RWPE2 (cell line): ENCODE measurements at regions not wholly inside any gene's neighbourhood (a gene's known extent, or its start where the extent isn't known, plus 50 kb on each side); places are given as distances from the start of the nearest gene placed in this dataset.

Experiments used
- ATAC-seq: fragments of 200-7000 bp; cut with Tn5 transposase; 3 replicates; pipeline ENCODE4 v1.9.1; 2021; ENCODE audit warnings: low read depth
- DNase-seq: peaks from one replicate; pipeline ENCODE4 v3.0.0-alpha.2; 2020; ENCODE audit warnings: low spot score
- H3K27ac ChIP-seq: fragments of 450-650 bp; 2 replicates; pipeline ENCODE4 v1.5.1; 2017; ENCODE audit warnings: mild to moderate bottlenecking; ENCODE audit not compliant: poor library complexity, severe bottlenecking
- H3K27me3 ChIP-seq: fragments of 250-450 bp; sonication (Bioruptor Pico); 2 replicates; pipeline ENCODE4 v1.5.1; 2021; ENCODE audit warnings: mild to moderate bottlenecking, moderate library complexity; ENCODE audit not compliant: insufficient read depth, poor library complexity, severe bottlenecking
- H3K36me3 ChIP-seq: fragments of 250-450 bp; sonication (Bioruptor Pico); 2 replicates; pipeline ENCODE4 v1.5.1; 2020; ENCODE audit warnings: low read depth, mild to moderate bottlenecking, moderate library complexity
- H3K4me1 ChIP-seq: fragments of 250-450 bp; sonication (Bioruptor Pico); 2 replicates; pipeline ENCODE4 v1.5.1; 2021; ENCODE audit warnings: mild to moderate bottlenecking, moderate library complexity; ENCODE audit not compliant: insufficient read depth, poor library complexity, severe bottlenecking
- H3K4me3 ChIP-seq: fragments of 250-450 bp; sonication (Bioruptor Pico); 2 replicates; pipeline ENCODE4 v1.5.1; 2021; ENCODE audit warnings: mild to moderate bottlenecking, moderate library complexity; ENCODE audit not compliant: severe bottlenecking
- H3K9me3 ChIP-seq: fragments of 250-450 bp; sonication (Bioruptor Pico); 2 replicates; pipeline ENCODE4 v1.5.1; 2021; ENCODE audit warnings: mild to moderate bottlenecking, moderate library complexity; ENCODE audit not compliant: severe bottlenecking
- TF ChIP-seq, protein P1 (sequence below): fragments of 450-650 bp; IDR thresholded peaks from one replicate; pipeline ENCODE4 v1.5.1; 2017; ENCODE audit warnings: mild to moderate bottlenecking, moderate library complexity; ENCODE audit not compliant: poor library complexity, severe bottlenecking

- ATAC-seq (no peak), DNase-seq (no peak)
- Histone ChIP-seq H3K4me1 (no peaks in the 10 kb centered on the region), H3K27ac (no peak overlapping the region), H3K27me3 (peaks cover 13% of the 10 kb centered on the region), H3K4me3 (no peak overlapping the region), H3K9me3 (no peaks in the 10 kb centered on the region), H3K36me3 (no peaks in the 10 kb centered on the region)
- TF ChIP-seq, protein P1, sequence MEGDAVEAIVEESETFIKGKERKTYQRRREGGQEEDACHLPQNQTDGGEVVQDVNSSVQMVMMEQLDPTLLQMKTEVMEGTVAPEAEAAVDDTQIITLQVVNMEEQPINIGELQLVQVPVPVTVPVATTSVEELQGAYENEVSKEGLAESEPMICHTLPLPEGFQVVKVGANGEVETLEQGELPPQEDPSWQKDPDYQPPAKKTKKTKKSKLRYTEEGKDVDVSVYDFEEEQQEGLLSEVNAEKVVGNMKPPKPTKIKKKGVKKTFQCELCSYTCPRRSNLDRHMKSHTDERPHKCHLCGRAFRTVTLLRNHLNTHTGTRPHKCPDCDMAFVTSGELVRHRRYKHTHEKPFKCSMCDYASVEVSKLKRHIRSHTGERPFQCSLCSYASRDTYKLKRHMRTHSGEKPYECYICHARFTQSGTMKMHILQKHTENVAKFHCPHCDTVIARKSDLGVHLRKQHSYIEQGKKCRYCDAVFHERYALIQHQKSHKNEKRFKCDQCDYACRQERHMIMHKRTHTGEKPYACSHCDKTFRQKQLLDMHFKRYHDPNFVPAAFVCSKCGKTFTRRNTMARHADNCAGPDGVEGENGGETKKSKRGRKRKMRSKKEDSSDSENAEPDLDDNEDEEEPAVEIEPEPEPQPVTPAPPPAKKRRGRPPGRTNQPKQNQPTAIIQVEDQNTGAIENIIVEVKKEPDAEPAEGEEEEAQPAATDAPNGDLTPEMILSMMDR: no peak
Measured at GRCh38 chr6:66418906-66419305, 711.9 kb upstream of the EYS start.

DNA sequence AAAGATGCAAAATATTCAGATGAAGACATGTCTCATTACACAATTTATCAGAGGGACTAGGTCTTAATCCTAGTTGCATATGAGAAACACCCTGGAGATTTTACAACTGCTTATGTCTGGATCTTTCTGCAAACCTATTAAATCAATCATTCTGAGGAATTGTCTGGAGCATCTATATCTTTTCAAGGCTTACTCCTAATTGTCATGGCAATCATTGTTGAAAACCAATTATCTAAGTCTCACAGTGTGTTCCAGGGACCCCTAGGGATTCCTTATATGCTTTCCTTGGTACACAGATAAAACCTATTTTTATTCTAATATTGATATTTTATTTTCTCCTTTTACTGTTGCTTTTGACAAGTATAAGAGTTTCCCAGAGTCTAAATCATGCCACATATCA lies 696.9 kb upstream of the EYS start:
- Histone ChIP-seq H3K9me3 (no peaks in the 10 kb centered on the region), H3K27ac (no peak overlapping the region), H3K4me3 (no peak overlapping the region), H3K36me3 (no peaks in the 10 kb centered on the region), H3K27me3 (peaks cover 6% of the 10 kb centered on the region), H3K4me1 (no peaks in the 10 kb centered on the region)
- DNase-seq (no peak), ATAC-seq (no peak)
- TF ChIP-seq, protein P1: no peak

GRCh38 chr6:66402873-66403272 lies 695.8 kb upstream of the EYS start:
- DNase-seq (no peak), ATAC-seq (no peak)
- H3K36me3 ChIP-seq: no peaks in the 10 kb centered on the region
- no peak overlapping the region for H3K4me3 ChIP-seq
- TF ChIP-seq, protein P1: no peak
- peaks cover 6% of the 10 kb centered on the region for H3K27me3 ChIP-seq
- no peaks in the 10 kb centered on the region for H3K9me3 ChIP-seq
- no peaks in the 10 kb centered on the region for H3K4me1 ChIP-seq
- H3K27ac ChIP-seq: no peak overlapping the region

- Histone ChIP-seq H3K27ac (no peak overlapping the region), H3K4me1 (no peaks in the 10 kb centered on the region), H3K27me3 (no peaks in the 10 kb centered on the region), H3K36me3 (no peaks in the 10 kb centered on the region), H3K9me3 (no peaks in the 10 kb centered on the region), H3K4me3 (no peak overlapping the region)
- TF ChIP-seq, protein P1: no peak
- ATAC-seq (peak; percentile 44; the same call in 2 of the 3 replicates), DNase-seq (no peak)
Measured at GRCh38 chr6:66396549-66396948, 689.5 kb upstream of the EYS start.

DNA sequence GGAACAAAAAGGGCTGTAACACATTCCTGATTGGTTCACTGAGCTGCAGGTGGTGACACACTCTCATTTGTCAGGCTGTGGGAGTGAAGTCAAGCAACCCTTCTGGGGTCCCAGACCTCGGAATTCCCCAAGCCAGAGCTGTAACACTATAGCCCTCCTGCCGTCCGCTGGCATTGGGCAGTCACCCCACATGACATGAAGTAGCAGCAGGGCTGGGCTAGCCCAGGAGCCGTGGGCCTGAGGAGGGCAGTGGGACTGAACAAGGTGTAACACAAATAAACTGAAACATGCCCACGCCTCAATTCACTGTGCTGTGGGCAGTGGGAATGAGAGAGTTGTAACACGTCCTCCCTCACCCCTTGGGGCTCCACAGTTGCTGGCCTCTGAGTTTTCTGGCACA lies 689.1 kb upstream of the EYS start:
- Histone ChIP-seq H3K9me3 (no peaks in the 10 kb centered on the region), H3K27me3 (no peaks in the 10 kb centered on the region), H3K36me3 (no peaks in the 10 kb centered on the region), H3K4me3 (no peak overlapping the region), H3K4me1 (no peaks in the 10 kb centered on the region), H3K27ac (no peak overlapping the region)
- TF ChIP-seq, protein P1: no peak
- ATAC-seq (no peak), DNase-seq (no peak)
